ENCODE measurements at regions not wholly inside any gene's neighbourhood (a gene's known extent, or its start where the extent isn't known, plus 50 kb on each side); places are given as distances from the start of the nearest gene placed in this dataset.

GRCh38 chr2:226435146-226435545 lies 364.5 kb downstream of the IRS1 start:
- Histone ChIP-seq H3K9me3 (no peaks in the 10 kb centered on the region), H3K4me3 (no peak overlapping the region), H3K27me3 (no peaks in the 10 kb centered on the region), H3K9ac (ENCODE audit: low read depth in 2 of 2, low read length in 2 of 2) (no peak overlapping the region), H3K27ac (no peak overlapping the region), H3K4me1 (no peaks in the 10 kb centered on the region), H3K36me3 (no peaks in the 10 kb centered on the region)
- TF ChIP-seq CTCF (IDR thresholded peaks at IDR 0.05): no peak
- no peak for DNase-seq
- intact Hi-C loops (cut with DNase I): no loop called here

GRCh38 chr2:226434702-226435101 lies 364.9 kb downstream of the IRS1 start:
- Histone ChIP-seq H3K9me3 (no peaks in the 10 kb centered on the region), H3K27me3 (no peaks in the 10 kb centered on the region), H3K4me3 (no peak overlapping the region), H3K36me3 (no peaks in the 10 kb centered on the region), H3K27ac (no peak overlapping the region), H3K9ac (ENCODE audit: low read depth in 2 of 2, low read length in 2 of 2) (no peak overlapping the region), H3K4me1 (no peaks in the 10 kb centered on the region)
- no peak for TF ChIP-seq CTCF (IDR thresholded peaks at IDR 0.05)
- DNase-seq: no peak
- intact Hi-C loops (cut with DNase I): no loop called here

DNA sequence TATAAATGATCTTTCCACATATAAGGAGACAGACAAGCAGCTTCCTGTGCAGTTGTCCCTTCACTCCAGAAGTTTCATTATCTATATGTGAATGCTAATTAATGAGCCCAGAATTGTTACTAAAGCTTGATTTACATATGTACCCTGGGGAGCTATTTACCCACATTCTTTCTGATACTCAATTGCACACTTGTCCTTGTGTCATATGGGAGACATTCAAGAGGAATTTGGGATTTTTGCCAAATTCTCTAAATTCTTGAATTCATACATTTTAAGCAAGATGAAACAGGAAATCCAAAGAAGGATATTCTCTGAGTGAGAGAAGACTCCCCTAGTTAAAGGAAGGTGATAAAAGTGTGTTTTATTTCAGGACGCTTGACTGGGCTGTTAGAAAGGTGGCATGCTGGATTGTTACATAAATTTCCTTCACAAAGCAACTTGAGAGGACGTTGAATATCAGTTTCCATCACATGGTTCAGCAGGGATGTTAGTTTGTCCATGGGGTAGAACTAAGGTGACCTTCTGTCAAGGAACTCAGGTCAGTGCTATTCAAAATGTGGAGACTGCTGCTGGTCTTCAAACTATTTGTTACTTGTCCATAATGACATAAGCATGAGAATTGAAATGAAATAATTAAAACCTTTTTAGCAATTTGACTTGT lies 368.2 kb downstream of the IRS1 start:
- no peak for DNase-seq

DNA sequence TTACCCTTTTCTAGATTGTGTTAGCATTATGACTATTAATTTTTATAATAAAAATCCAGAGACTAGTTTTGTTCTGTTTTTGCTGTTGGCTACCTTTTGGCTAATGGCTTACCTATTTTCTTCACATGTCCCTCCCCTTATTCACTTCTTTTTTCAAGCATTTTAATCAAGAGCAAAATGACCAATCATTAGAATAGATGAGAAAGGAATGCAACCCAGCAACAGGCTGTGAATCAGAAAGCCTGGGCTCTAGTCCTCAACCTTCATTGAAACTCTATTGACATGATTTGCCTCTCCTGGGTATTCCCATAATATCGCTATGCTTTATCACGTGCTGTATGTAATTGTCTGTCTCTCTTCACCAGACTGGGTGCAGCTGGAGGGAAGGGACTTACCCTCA lies 370.1 kb downstream of the IRS1 start:
- Histone ChIP-seq H3K4me3 (no peak overlapping the region), H3K36me3 (no peaks in the 10 kb centered on the region), H3K9ac (ENCODE audit: low read depth in 2 of 2, low read length in 2 of 2) (no peak overlapping the region), H3K27me3 (no peaks in the 10 kb centered on the region), H3K4me1 (no peaks in the 10 kb centered on the region), H3K27ac (no peak overlapping the region), H3K9me3 (no peaks in the 10 kb centered on the region)
- DNase-seq: no peak
- no peak for TF ChIP-seq CTCF (IDR thresholded peaks at IDR 0.05)
- intact Hi-C loops (cut with DNase I): no loop called here

More for the DNA sequence above, 368.2 kb downstream of the IRS1 start:
- Histone ChIP-seq H3K4me1 (no peaks in the 10 kb centered on the region), H3K9me3 (no peaks in the 10 kb centered on the region), H3K27ac (no peak overlapping the region), H3K27me3 (no peaks in the 10 kb centered on the region), H3K36me3 (no peaks in the 10 kb centered on the region), H3K4me3 (no peak overlapping the region), H3K9ac (ENCODE audit: low read depth in 2 of 2, low read length in 2 of 2) (no peak overlapping the region)
- TF ChIP-seq CTCF (IDR thresholded peaks at IDR 0.05): no peak
- intact Hi-C loops (cut with DNase I): no loop called here

DNA sequence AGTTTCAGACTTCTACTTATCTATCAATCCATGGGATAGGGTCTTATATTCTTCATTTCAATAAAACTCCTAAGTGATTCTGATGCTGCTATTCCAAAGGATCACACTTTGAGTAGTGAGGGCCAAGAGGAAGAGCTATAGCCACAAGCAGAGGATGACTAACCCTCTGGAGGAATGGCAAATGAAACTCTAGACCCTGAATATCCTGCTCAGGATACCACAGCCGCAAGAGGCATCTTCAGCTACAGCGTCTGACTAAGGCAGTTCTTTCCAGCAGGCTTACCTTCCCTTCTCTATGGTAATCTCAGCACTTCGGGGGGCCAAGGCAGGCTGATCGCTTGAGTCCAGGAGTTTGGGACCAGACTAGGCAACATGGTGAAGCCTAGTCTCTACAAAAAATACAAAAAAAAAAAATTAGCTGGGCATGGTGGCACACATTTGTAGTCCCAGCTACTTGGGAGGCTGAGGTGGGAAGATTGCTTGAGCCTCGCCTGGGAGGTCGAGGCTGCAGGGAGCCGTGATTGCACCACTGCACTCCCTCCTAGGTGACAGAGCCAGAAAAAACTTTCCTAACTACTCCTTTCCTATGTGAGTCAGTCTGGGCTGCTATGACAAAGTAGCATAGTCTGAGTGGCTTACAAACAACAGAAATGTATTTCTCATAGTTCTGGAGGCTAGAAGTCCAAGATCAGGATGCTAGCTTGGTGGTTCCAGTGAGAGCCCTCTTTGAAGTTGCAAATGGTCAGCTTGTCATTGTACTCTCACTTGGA lies 371.9 kb downstream of the IRS1 start:
- no peaks in the 10 kb centered on the region for H3K4me1 ChIP-seq
- no peak for TF ChIP-seq CTCF (IDR thresholded peaks at IDR 0.05)
- no peak overlapping the region for H3K9ac ChIP-seq (ENCODE audit: low read depth in 2 of 2, low read length in 2 of 2)
- no peaks in the 10 kb centered on the region for H3K27me3 ChIP-seq
- H3K9me3 ChIP-seq: no peaks in the 10 kb centered on the region
- H3K27ac ChIP-seq: no peak overlapping the region
- no peak overlapping the region for H3K4me3 ChIP-seq
- intact Hi-C loops (cut with DNase I): no loop called here
- DNase-seq: no peak
- H3K36me3 ChIP-seq: no peaks in the 10 kb centered on the region
